GM18498 (cell line): ENCODE measurements at regions not wholly inside any gene's neighbourhood (a gene's known extent, or its start where the extent isn't known, plus 50 kb on each side); places are given as distances from the start of the nearest gene placed in this dataset.

Source experiments
- ATAC-seq: cut with Tn5 transposase; IDR thresholded peaks from one replicate; pipeline ENCODE4 v1.9.1; 2021; ENCODE audit warnings: mild to moderate bottlenecking, moderate library complexity; ENCODE audit not compliant: unreplicated experiment

DNA sequence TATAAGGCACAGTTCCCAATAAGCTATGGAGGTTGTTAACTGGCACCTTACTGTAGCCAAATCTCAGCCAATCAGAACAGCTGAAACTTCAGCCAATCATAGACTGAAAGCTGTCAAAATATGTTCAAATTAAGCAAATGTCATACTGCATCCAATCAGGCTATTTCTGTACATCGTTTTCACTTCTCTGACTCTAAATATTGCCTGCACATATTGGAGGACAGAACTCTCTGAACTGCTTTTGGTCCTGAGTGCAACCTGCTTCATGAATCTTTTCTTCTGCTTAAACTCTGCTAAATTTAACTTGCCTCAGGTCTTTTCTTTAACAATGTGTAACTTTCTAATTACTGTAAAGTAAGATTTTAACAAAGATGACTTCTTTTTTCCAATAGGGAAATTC, 1198.9 kb upstream of the PCDH7 start:
- no peak for ATAC-seq

- ATAC-seq: no peak
Observed at GRCh38 chr4:29536745-29537144, 1183.4 kb upstream of the PCDH7 start.

DNA sequence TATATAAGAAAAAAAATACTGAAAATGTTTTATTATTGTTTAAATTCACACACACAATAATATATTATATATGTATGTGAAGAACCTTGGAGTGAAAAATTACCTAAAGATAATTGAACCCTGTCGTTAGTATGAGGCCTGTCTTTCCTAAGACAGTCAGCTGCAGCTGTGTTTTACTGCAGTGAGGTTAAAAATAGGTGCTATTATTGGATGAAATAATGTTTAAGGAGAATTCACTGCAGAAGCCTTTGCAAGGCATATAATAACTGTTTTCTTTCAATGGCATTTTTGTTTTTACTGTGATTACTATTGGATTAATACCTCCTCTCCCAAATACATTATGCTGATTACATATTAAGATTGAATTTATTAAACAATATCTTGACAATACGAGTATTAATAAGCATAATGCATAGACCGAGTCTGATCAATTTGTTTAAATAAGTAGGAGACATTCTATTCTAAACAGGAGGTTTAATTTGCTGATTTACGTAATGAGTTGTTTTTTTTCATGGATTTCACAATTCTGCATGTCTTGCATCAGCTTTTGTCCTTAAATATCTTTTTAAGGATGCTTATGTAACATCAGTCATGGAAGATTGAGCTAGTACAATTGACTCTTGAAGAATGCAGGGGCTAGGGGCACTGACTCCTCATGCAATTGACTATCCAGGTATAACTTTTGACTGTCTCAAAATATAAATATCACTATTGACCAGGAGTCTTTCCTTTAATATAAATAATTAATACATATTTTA, 1181.1 kb upstream of the PCDH7 start:
- ATAC-seq: no peak

DNA sequence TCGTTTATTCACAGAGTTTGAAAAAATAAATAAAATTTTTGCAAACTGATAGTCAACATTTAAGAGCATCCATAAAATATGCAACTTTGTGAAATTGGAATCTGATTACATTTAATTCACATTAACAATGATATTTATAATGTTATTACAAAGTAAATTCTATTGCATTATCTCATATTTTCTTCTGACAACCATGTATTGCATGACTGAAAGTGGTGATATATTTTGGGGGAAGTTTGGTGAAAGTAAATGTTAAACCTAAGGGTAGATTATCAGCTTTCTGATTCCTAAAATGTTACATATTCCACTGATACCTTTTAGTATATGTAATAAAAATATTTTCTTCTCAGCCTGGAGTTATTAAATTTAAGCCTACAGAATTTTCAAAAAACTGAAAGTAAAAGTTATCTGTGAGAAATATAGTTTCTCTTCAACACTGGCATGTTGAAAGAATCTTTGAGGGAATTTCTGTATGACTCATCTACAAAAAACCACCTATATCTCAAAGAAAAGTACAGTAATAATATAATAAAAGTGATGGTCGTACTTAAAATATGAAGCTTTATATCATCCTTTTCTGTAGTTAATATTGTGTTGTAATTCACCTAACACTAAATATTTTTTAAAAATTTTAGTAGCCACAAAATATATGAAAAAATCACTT, 1179.6 kb upstream of the PCDH7 start:
- peak; percentile 59 for ATAC-seq

- ATAC-seq: no peak
Observed at GRCh38 chr4:29541757-29542156, 1178.4 kb upstream of the PCDH7 start.

- ATAC-seq: no peak
Observed at GRCh38 chr4:29549342-29549741, 1170.8 kb upstream of the PCDH7 start.

DNA sequence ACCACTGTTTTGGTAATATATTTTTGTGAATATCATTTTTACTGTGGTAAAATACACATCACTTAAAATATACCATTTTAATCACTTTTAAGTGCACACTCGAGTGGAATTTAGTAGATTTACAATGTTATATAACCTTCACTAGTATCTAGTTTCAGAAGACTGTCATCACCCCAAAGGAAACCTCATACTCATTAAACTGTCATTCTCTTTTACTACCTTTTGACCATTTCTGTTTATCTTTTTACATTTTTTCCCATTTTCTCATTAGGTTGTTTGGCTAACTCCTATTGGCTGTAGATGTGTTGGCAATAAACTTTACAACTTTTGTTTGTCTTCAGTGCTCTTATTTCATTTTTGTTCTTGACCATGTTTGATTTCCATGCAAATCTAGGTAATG, 1168.3 kb upstream of the PCDH7 start:
- no peak for ATAC-seq

- ATAC-seq: no peak
Observed at GRCh38 chr4:29553846-29554245, 1166.3 kb upstream of the PCDH7 start.

DNA sequence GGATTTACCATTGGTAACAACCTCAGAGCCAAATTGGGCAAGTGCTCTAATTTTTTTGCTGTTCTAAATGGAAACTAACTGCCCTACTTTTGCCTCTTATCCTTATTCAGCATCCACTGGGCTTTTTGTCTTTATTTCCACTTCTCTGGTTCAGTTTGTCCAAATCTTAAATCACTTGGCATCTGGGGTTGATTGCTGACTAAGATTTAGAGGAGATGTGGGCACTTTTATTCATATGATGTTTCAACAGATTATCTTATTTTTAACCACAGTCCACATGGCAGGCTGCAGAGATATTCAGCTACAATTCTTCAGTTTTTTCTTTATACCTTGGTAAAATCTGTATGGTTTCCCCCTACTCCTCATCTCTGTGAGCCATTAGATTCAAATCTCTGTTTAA, 1161.4 kb upstream of the PCDH7 start:
- no peak for ATAC-seq

GRCh38 chr4:29559286-29559685, 1160.9 kb upstream of the PCDH7 start:
- ATAC-seq: no peak

- no peak for ATAC-seq
Observed at GRCh38 chr4:29560452-29560851, 1159.7 kb upstream of the PCDH7 start.

DNA sequence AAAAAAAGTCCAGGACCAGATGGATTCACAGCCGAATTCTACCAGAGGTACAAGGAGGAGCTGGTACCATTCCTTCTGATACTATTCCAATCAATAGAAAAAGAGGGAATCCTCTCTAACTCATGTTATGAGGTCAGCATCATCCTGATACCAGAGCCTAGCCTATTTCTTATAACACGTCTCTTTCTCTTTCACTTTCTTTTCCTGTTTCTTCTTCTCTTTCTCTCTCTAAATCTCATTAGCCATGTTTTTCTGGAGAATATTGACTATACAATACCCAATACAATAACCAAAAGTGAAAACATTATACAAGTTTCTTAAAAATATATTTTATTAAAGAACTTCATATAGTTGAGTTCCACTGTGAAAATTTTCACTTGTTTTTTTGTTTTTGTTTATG, 1154.9 kb upstream of the PCDH7 start:
- no peak for ATAC-seq

- ATAC-seq: no peak
Observed at GRCh38 chr4:29566371-29566770, 1153.8 kb upstream of the PCDH7 start.

- ATAC-seq: no peak
Observed at GRCh38 chr4:29571322-29571721, 1148.8 kb upstream of the PCDH7 start.

GRCh38 chr4:29578329-29578728, 1141.8 kb upstream of the PCDH7 start:
- no peak for ATAC-seq

DNA sequence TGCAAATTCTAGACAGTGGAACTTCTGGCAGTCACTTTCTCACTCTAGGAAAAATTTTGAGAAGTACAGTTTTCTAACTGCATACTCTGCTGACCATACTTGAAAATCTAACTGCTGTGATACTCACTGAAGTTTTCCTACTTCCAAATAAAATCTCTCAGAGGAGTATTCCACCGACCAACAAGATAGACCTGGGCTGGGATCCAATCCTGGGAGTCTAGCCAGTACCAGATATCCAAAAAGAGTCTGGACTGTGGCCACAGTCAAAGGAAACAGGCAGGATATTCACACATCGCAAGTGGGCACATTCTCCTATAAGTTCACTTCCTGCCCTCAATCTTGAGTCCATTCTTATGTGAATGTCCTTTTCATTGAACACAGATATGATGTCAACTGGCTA, 1138.7 kb upstream of the PCDH7 start:
- ATAC-seq: no peak

GRCh38 chr4:29588617-29589016, 1131.6 kb upstream of the PCDH7 start:
- no peak for ATAC-seq

DNA sequence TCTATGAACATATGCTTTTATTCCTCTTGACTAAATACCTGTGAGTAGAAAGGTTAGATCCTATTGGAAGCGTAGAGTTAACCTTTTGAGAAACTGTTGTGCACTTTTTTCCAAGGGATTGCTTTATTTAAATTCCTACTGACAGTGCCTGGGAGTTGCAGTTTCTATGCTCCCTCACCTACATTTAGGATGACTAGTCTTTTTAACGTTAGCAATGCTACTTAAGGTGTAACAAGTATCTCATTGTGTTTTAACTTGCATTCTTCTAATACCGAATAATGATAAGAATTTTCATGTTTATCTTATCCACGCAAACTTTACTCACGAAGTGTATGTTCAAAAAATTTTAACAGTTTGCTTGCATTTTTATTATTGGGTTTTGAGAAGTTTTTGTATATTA, 1123.9 kb upstream of the PCDH7 start:
- ATAC-seq: no peak

GRCh38 chr4:29619168-29619567, 1101.0 kb upstream of the PCDH7 start:
- no peak for ATAC-seq

DNA sequence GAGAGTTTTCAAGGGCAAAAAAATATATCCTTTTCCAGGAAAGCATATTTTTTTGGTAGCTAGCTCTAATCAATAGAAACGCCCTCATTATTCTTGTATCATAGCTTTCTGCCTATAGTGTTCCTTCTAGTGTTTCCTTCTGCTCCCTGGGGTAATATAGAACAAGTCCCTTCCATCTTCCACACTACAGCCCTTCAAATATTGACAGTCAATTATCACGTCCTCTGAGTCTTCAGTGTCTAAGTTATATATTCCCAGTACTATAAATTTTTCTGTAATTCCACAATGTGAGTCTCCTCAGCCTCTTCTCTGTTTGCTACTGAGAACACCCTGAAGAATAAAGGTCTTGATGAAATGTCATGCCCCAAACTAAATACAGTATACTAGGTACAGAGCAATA, 1088.0 kb upstream of the PCDH7 start:
- no peak for ATAC-seq

- no peak for ATAC-seq
Observed at GRCh38 chr4:29636961-29637360, 1083.2 kb upstream of the PCDH7 start.

- ATAC-seq: no peak
Observed at GRCh38 chr4:29653221-29653620, 1066.9 kb upstream of the PCDH7 start.

DNA sequence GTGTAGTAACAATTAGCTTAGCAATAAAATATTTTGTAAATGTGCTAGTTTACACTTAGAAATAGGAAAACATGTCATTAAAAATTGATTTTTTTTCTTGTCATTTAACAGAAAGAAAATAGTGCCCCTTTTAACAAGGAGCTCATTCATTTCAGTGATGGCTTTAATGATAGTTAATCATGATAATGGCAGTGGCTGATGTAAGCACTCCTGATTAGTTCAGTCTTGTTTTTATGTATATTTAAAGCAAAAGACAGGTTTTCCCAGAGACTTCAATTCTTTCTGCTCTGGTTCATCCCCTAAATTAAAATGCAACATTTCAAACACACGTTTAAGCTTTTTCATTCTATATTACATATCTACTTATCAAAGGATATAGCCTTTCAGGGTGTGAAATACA, 1039.5 kb upstream of the PCDH7 start:
- ATAC-seq: no peak
